ENCODE measurements at regions not wholly inside any gene's neighbourhood (a gene's known extent, or its start where the extent isn't known, plus 50 kb on each side); places are given as distances from the start of the nearest gene placed in this dataset.

DNA sequence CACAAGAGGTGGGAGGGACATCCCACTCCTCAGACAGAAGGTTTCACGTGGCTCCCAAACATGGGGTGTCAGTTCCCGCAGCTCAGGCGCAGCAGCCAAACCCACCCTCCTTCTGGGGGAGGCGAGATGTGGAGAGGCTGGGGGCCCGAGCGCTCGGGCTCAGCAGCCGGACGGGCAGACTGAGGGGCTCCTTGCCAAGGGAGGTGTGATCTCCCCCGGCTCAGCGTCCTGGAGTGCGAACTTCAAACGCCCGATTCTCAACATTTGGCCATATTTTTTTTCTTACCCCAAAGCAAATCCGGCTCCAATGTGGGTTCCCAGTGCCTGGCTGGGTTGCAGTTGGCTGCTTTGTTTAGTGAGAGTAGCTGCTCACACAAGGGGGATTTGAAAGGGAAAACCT lies 477.9 kb downstream of the MN1 start:
- TF ChIP-seq CTCF (IDR thresholded peaks at IDR 0.05; ENCODE audit: insufficient read depth, low read depth, low read length): no peak
- no peak for TF ChIP-seq EZH2 (IDR thresholded peaks at IDR 0.05; ENCODE audit: insufficient read depth, low read length)

All from astrocyte (in vitro differentiated cells and primary cell).